Peyer's patch (tissue), 4 donors: ENCODE measurements at regions not wholly inside any gene's neighbourhood (a gene's known extent, or its start where the extent isn't known, plus 50 kb on each side); places are given as distances from the start of the nearest gene placed in this dataset.

Experiments used
- CTCF ChIP-seq, 6 experiments: fragments of 450-650 bp in 4 of 6; fragments of 200-600 bp in 2 of 6; sonication (generic) in 1 of 6; IDR thresholded peaks; one replicate each; pipeline ENCODE4 v1.5.1; 2017 to 2019; ENCODE audit warnings: antibody characterized with exemption in 6 of 6, mild to moderate bottlenecking in 3 of 6, moderate library complexity in 1 of 6
- POLR2A ChIP-seq, 2 donors: fragments of 450-650 bp; IDR thresholded peaks; one replicate each; pipeline ENCODE4 v1.5.1; 2017; ENCODE audit warnings: antibody characterized with exemption in 2 of 2, mild to moderate bottlenecking in 2 of 2, moderate library complexity in 2 of 2

- no peak for TF ChIP-seq CTCF (IDR thresholded peaks at IDR 0.05)
- no peak for TF ChIP-seq POLR2A (IDR thresholded peaks at IDR 0.05)
Observed at GRCh38 chr2:21599417-21599816, 475.6 kb downstream of the TDRD15 start.
